NCI-H2081 (cell line): ENCODE measurements at regions not wholly inside any gene's neighbourhood (a gene's known extent, or its start where the extent isn't known, plus 50 kb on each side); places are given as distances from the start of the nearest gene placed in this dataset.

ENCODE experiments used
- DNase-seq, 2 experiments: peaks; one replicate each; lab custom pipeline; 2025; lab: John Stamatoyannopoulos, UW

DNA sequence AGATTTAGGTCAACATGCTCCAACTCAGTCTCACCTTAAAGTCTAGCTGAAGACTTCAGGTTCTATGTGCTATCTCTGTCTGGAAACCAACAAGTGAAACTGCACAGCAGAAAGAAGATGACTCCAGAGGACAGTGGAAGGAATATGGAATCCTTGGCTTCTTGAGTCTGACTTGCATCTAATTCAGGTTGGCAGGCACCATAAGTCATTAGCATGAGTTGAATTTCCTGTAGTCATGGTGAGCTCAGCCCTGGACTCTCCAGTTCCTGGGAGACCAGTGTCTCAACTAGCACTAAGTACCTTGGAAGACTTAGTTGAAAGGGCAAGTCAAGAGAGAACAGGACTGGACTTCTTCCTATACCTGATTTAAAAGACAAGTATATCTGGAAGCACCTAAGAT, 129.7 kb downstream of the DTWD1 start:
- no peak for DNase-seq

DNA sequence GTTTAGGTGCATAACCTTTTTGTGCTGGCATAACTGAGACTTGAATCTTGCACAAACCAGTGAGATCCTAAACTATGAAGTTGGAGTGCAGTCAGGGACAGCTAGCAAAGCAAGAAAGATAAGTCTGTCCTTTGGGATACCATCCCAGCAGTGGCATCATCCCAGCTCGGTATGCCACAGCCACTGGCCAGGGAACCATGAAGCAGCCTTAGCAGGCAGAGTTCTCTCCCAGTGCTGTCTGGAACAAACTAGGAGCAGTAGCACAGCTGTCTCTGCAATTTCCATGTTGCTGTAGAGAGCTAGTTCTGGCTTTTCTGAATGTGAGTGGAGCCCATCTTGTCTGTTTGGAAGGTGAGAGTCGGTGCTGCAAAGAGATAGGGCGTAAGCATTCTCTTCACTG, 130.3 kb downstream of the DTWD1 start:
- DNase-seq = no peak

DNA sequence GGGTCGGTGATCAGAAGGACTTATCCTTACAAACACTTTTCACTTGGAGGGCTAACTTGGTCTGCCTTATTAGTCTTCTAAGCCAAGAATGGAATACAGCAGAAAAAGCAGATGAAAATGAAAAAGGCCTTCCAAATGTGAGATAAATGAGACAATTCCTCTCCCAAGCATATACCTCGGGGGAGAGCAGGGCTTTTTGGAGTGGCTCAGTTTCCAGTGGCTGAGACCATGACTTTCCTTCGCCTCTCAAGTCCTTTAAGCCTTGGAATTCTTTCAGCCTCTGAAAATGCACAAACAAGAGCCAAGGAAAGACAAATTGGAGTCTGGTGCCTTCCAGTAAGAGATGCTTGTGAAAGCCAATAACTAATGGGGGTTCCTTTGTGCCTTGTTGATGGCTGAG, 130.9 kb downstream of the DTWD1 start:
- DNase-seq = no peak

DNA sequence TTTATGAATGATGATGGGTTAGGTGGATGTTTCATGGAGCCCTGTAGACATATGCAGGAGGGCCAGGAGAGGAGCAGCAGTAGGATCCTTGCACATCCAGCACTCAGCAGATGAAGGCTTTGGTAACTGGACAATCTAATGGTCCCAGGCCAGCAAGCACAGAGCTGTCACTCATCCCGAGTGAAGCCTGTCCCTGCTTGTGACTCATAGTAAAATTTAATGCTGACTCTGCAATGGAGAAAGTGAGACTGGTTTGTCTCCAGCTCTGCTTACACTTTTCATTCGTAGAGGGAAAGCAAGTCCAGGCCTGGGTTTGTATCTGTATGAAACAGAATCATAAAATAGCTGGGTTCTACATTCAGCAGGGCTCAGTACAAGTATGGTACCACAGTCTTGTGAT, 131.7 kb downstream of the DTWD1 start:
- no peak for DNase-seq

DNA sequence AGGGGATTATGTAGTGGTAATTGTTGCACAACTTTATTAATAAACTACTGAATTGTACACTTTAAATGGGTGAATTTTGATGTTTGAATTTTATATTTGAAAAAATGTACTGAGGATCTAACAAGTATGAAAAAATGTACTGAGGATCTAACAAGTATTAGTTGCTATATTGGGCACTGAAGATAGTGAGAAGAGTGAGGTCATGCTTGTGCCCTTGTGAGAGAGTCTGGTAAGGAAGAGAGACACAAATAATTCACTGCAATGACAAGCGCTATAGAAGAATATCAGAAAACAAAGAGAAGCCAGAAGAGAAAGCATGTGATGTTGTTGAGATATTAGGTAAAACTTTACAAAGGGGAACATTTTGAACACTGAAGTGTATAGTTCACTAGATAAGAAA, 137.6 kb downstream of the DTWD1 start:
- DNase-seq = no peak

DNA sequence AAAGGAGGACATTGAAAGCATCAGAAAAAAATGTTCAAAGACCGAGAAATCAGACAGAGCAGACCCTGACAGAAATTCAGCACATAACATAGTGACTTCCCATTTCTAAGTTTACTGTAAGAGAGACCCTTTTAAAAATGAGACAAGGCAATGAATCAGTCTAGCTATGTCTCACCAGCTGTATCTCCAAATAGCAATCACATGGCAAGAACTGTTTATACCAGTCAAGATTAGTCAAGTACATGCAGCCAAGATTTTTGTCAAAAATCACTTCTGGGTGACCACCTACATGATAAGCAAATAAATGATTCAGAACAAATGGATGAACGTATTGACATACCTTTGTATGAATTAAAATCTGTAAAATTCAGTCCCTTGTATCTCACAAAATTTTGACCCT, 138.0 kb downstream of the DTWD1 start:
- DNase-seq = no peak

DNA sequence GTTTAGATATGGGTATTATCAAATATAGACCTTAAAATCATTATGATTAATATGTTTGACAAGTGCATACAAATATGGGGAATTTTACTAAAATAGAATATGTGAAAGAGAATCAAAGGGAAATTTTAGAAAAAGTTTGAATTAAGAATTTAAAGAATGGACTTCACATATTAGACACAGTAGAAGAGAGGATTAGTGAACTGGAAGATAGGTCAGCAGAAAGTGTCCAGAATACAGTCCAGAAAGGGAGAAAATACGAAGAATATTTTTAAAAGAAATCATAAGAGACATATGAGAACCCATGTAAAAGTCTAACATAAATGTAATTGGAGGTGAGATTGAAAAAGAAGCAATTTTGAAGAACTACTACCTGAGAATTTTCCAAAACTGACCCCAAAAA, 139.9 kb downstream of the DTWD1 start:
- DNase-seq = no peak

DNA sequence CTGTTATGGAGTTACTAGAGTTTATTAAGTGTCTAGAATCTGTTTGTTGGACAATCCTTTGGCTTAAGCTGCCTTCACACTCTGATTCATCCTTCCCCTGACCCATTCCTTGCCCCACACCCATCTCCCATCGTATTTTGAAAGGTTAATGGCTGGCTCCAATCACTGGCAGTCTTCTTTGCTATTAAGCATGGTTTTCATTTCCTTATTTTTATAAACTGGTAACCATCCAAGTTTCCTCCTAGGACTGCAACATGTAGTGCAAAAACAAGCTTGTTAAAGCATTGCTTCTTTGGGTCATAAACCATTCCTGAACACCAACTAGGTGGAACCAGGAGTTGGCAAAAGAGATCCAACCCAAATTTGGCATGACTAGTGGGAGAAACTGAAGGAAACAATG, 148.4 kb downstream of the DTWD1 start:
- DNase-seq = no peak

DNA sequence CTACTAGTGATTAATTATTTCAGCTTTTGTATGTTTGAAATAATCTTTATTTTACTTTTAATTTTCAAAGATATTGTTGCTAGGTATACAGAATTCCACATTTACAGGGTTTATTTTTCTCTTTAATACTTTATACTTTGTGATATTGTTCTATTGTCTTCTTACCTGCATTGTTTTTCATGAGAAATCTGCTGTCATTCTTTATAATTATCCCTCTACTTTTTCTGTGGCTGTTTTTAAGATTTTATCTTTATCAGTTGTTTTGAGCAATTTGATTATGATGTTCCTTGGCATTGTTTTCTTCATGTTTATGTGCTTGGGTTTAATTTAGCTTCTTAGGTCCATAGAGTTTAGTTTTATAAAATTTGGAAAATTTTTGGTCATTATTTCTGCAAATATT, 168.6 kb downstream of the DTWD1 start:
- DNase-seq = no peak

DNA sequence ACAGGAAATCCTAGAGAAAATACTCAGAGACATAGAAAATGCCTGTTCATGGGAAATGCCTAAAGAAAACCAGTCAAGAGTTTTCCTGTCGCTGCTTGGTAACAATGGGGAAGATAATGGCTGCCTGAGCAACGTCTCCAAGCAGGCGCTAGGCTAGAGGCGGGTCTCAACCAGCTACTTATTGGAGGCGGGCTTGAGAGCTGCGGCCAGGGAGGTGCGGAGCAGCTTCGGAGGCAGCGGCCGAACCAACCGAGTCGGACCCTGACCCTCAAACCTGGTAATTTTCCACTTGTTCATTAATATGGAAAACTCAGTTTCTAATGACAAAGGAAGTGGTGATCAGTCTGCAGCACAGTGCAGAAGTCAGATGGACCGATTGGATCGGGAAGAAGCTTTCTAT, 173.1 kb downstream of the DTWD1 start:
- DNase-seq = no peak

DNA sequence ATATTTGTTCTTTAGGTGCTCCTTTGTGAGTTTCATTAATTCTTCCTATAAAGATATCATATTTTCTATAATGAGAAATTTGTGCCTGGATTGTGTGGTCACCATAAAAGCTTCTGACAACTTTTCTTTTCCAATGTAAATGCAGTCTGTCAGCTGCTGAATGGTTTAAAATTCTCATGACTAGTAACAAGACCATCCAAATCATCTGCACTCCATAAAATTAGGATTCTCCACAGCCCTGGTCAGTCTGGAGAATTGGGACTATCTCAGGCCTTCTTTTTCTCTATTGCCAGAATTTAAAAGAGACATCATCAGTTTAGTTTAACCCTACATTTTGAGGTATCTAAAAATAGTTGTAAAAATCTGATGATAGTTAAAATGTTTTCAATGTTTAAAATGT, 180.9 kb downstream of the DTWD1 start:
- no peak for DNase-seq
